ENCODE measurements at regions not wholly inside any gene's neighbourhood (a gene's known extent, or its start where the extent isn't known, plus 50 kb on each side); places are given as distances from the start of the nearest gene placed in this dataset.

DNA sequence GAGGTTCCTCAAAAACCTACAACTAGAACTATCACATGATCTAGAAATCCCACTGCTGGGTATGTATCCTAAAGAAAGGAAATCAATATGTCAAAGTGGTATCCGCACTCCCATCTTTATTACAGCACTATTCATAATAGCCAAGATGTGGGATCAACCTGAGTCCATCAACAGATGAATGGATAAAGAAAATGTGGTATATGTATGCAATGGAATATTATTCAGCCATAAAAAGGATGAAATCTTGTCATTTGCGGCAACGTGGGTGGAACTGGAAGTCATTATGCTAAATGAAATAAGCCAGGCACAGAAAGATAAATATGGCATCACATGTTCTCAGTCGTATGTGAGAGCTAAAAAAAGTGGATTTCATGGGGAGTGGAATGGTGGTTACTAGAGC, 77.5 kb upstream of the DIO3 start:
- DNase-seq (ENCODE audit: low read depth), result no peak

DNA sequence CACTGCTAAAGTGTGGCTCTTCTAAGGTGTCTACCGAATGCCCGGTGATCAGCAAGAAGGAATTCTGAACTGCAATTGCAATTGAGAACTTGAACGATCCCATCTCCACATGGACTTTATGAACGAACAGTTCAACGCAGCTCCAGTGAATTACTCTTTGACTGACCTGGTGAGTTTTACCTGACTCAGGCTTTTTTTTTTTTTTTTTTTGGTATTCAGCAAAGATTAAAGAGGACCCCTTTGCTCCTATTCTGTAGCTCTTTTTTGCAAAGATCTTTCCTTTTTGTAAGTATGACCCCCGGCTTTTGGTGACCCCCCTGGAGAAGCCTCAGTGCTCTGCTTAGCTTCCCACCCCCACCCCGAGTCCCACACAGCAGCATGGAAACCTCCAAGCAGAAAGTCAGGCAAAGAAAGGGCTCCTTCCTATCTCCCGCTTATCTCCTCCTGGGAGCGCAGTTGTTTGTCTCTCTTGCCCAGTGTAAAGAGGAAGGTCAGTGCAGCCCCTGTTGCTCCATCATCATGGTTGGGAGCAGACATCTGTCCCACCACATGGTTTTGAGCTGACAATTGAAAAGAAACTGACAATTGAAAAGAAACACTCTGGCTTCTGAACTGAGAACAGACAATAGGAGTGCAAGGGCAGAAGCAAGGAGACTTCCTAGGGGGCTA, 72.1 kb upstream of the DIO3 start:
- no peak for DNase-seq (ENCODE audit: low read depth)

- DNase-seq (ENCODE audit: low read depth), result no peak
These were observed 70.5 kb upstream of the DIO3 start for GRCh38 chr14:101490771-101491170.

DNA sequence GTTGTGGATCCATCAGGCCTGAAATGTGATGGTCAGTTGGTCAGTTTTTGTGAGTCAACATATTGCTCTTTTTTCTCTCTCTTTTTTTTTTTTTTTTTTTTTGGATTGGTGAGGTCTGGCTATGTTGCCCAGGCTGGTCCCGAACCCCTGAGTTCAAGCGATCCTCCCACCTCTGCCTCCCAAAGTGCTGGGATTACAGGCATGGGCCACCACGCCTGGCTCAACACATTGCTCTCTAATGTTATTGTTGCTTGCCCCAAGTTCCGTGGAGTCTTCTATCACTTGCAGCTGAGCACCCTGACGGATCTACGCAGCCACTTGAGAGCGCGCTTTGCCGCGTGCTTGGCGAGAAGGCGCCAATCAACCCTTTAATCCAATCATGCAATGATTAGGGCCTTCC, 69.5 kb upstream of the DIO3 start:
- DNase-seq (ENCODE audit: low read depth), result no peak

GRCh38 chr14:101492716-101493115, 68.6 kb upstream of the DIO3 start:
- no peak for DNase-seq (ENCODE audit: low read depth)

DNA sequence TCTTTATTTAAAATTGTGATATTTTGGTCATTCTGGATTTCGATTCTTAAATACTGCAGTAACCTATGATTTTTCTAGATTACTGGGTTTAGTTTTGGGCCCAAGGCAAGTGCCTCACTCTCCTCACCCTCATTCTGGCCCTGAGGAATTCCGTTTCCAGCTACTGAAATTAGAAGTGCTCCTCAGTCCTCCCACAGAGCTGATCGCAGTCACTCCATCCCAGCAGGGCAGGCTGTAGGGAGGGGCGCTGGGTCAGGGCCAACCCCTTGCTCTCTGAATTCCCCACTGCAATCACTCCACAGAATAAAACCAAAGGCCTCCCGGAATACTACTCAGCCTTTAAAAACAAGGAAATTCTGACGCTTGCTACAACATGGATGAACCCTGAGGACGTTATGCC, 66.5 kb upstream of the DIO3 start:
- no peak for DNase-seq (ENCODE audit: low read depth)

- no peak for DNase-seq (ENCODE audit: low read depth)
These were observed 66.0 kb upstream of the DIO3 start for GRCh38 chr14:101495284-101495683.

DNA sequence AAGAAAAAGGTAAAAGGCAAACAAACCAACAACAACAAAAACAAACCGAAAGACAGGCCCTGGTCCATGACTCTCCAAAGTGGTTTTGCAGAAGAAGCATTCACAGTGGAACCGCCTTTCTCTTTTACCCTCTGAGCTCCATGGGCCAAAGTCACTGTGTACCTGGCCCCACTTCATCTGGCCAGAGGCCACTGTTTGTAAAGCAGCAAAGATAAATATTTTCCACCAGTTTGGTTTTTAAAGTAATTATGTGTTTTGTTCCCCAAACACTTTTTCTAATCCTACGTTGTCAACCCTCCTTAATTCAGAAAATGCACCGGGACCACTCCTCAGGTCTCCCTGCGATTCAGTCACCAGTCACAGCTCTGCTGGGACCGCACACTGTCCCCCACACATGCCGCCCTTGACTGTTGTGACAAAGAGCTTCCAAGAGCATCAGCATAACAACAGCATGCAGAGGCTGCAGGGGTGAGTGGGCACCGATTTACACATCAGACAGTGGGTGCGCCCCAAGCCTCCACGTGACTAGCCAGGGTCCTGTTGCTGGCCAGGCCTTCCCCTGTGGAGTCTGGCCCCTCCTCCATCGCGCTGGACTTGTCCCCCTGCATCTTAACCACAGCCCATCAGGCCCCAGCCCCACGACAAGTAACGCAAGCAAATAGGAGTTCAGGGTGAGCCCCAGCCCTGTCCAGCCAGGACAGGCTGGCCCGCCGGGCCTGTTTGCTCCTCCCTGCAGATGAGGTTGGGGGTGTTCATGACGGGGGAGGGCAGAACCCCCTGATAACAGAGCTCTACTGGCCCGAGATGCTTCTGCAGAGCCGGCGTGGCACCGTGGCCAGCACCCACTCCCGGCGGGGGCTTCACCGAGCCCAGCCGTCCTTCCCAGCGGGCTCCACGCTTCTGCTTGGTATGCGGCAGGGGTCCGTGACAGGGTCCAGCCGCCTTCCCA, 65.2 kb upstream of the DIO3 start:
- DNase-seq (ENCODE audit: low read depth), result no peak

DNA sequence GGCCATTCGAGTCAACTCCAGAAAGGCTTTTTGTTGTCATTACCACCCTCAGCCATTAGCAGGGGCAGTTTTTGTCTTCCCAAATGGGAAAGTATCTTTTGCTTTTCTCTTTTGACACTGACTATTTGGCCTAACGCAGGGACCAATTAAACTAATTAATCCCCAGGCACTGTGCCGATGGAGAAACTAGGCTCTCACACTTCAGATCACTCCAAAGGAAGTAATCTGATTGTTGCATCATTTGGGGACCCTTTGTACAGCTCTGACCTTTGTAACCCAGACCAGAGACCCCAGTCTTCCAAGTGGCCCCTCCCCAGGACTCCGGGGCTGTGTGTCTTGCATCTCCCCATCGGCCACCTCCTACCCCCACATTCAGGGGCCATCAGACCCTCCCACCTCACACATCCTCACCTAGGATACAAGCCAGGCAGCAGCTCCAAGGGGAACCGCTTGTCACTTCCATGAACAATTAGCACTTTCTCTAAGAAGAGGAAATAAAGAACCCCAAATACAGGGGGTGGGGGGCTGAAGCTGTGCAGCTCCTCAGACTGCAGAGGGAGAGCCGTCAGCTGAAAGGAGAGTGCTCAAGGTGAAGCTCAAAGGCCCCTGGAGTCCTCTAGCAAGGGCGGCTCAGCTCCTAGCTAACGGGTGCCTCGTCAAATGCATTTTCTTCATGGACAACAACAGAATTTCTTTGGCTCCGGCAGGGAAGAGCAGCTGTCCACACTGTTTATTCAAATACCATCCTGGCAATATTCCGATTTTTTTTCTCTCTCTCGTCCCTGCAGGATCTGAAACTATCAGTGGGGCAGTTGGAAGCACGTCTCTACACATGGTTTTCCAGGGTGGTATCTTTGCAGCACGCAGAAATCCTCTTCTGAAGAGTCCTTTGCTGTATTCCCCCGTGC, 64.3 kb upstream of the DIO3 start:
- no peak for DNase-seq (ENCODE audit: low read depth)

DNA sequence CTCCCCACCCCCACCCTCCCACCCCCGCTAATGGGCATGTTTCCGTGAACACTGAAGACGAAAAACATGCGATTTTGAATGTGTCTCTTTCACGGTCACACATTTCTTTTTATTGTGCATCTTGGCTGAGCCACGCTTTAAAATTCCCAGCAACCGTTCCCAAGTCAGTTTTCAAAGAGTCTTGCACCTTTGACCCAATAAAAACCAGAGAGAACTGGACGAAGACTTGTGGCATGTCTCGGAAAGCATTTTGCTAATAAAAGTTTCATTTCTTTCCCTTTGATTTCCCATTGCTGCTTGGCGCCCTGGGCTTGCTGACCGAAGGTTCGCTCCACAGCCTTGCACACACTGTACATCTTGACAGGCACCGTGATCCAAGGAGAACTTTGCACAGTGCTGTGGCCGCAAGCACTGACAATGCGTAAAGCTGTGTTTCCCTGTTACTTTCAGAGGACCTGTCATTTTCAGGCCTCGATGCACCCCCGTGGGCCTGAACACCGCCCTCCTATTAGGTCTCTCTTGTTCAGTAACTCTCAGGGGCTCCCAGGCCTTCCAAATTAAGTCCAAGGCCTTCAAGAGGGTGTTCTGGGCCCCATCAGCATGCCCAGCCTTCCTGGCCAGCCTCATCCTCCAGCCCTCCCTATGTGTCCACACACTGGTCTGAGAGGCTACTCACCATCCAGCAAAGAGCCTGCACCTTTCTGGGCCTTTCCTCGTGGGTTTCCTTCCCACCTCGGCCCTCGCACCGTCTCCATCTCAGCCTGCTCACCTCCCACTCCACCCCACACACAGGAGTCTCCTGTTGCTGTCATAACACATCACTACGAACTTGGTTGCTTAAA, 63.4 kb upstream of the DIO3 start:
- DNase-seq (ENCODE audit: low read depth), result no peak

- DNase-seq (ENCODE audit: low read depth), result no peak
These were observed 62.8 kb upstream of the DIO3 start for GRCh38 chr14:101498526-101498860.

GRCh38 chr14:101499080-101499479, 62.2 kb upstream of the DIO3 start:
- no peak for DNase-seq (ENCODE audit: low read depth)

- no peak for DNase-seq (ENCODE audit: low read depth)
These were observed 61.8 kb upstream of the DIO3 start for GRCh38 chr14:101499513-101499912.

GRCh38 chr14:101500061-101500460, 61.2 kb upstream of the DIO3 start:
- DNase-seq (ENCODE audit: low read depth), result no peak

GRCh38 chr14:101500681-101501080, 60.6 kb upstream of the DIO3 start:
- no peak for DNase-seq (ENCODE audit: low read depth)

DNA sequence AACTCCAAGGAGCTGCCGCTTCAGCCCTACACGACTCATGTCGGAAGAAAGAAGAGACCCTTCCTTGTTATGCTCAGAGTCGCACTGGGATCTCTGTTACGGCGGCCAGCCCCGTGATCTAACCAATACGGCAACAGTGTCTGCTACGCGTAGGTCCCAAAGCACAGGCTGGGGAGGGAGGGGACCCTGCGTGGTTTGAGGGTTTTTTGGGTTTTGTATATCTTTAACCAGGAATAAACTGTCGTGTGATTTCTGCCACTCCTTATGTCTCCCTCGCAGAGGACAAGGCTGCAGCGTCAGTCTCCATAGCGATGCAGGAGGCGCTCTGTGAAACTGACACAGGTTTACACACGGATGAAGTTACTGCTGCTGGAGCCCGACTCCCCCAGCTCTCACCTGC, 60.0 kb upstream of the DIO3 start:
- no peak for DNase-seq (ENCODE audit: low read depth)

DNA sequence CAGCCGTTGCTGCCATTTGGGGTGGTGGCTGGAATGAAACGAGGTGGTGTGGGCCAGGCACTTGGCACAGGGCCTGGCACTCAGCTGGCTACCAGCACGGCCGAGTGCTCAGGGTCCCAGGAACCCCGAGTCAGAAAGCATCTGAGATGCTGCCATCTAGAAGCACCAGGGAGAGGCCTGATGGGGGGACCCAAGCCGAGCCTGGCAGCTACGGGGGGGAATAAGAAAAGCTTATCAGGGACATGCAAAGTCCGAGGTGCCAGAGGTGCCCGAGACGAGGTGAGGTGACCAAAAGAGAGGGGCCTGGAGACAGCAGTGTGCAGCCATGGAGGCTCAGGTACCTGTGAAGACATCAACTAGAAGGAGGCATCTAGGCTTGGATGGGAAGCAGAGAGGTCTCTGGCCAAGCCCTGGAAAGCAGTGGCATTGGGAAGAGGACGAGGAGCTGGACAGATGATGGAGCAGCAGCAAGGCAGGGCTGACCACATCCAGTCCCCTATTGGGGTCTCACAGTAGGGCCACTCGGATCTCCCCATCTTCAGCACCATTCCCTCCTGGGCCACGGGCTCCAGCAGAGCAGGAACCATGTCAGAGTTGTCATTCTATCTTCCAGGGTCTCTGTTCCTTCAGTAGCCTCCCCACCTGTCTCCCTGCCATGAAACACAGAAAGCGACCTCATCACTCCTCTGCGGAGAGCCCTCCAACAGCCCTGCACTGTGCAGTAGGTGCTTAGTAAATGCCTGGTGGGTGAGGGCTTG, 59.3 kb upstream of the DIO3 start:
- DNase-seq (ENCODE audit: low read depth), result no peak

DNA sequence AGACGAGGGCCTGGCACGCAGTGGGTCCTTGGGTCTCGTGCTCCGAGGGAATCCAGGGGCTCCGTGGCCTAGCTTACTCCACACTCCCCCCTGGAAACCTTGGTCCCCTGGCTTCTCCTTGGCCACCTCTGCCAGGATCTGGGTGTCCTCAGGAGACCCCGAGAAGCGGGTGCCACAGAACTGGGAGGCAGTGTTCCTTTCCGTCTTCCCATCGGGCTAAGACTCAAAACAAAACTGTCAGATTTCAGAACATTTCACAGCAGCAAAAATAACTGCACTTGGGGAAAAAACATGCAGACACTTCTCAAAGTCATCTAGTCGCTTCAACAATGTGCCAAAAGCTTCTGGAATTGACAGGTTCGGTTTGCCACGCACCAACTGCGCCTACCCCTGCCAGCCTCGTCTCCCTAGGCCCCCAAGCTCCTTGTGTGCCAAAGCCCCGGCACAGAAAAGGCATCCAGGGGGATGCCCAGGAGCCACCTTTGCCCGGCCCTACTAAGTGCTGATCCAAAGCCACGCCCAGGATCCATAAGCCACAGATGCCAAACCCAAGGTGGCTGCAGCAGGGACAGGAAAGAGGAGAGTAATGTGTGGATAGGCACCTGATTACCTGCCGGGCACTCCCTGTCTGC, 58.4 kb upstream of the DIO3 start:
- DNase-seq (ENCODE audit: low read depth), result no peak

DNA sequence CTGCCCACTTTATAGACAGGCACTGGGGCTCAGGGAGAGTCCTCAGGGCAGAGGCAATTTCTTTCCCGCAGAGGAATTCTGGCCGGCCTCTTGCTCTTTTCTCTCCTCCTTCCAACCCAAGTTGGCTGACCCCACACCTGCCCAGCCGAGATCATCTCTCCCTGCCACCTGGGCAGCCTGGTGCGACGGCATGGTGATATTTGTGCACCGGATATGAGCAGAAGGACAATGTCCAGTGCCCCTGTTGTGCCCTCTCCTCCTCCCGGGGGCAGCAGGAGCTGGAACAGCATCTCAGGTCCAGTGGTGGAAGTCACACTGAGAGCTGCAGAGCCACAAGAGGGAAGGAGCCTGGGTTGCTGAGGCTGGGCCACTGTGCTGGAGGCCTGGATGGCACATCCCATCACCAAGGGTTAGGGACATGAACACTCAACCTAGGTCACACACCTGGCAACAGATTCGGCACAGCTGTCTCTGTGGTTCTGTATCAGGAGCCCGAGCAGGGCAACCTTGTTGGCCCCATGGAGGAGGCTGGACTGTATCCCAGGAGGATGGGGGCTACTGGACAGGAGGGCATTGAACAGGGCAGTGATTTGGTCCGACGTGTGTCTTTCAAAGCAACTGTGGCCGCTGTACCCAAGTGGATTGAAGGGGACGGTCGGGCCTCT, 57.7 kb upstream of the DIO3 start:
- no peak for DNase-seq (ENCODE audit: low read depth)
